Activated CD4-positive, alpha-beta T cell treated with anti-CD3 and anti-CD28 coated beads, Interleukin-10, Interleukin-2, amounts not matched to agents 100 ng/mL and 50 ng/mL, durations not matched to agents 16 hours and 8 hours (primary cell): ENCODE measurements at regions not wholly inside any gene's neighbourhood (a gene's known extent, or its start where the extent isn't known, plus 50 kb on each side); places are given as distances from the start of the nearest gene placed in this dataset.
"Not testable (repeated sequence)": the region's sequence is repeated elsewhere in the genome, so short reads cannot be mapped to it uniquely, and the experiment has no call there.

Experiments
- DNase-seq: peaks from one replicate; pipeline ENCODE4 v3.0.0-alpha.2; 2020

DNA sequence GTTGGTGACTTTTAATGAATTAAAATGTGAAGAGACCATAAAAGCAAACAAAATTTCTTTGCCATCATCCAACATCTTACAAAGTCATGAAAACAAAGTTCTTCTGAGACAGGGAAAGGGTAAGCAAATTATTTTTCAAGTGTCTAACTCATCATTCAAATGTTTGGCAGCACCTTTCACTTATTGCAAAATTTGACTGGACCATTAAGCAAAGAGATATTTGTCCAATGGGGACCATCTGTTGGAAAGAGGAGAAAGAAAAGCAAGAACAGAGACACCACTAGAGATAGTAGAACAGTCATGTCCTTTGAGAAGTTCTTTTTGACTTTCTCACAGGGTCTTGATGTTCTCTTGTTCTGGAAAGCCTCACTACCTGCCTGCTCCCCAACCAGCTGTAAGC lies 330.1 kb downstream of the PAPSS1 start:
- no peak for DNase-seq

DNA sequence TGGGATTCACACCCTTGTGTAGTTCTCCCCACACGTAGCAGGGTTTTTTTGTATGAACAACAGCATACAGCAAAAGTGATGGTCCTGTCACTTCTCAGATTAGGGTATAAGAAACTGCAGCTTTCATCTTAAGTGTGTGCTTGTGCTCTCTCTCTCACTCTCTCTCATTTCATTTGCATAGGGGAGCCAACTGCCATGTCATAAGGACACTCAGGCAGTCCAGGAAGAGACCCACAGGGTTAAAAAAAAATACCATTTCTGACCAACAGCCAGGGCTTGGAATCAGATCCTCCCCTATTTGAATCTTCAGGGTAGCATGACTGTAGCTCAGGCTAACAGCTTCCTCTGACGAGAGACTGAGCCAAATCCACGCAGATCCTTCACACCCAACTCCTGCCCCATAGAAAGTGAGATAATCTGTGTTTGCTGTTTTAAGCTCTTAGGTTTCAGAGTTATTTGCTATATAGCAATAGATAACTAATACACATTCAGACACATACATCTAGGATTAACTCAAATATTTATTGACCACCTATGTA lies 331.2 kb downstream of the PAPSS1 start:
- DNase-seq, result no peak

DNA sequence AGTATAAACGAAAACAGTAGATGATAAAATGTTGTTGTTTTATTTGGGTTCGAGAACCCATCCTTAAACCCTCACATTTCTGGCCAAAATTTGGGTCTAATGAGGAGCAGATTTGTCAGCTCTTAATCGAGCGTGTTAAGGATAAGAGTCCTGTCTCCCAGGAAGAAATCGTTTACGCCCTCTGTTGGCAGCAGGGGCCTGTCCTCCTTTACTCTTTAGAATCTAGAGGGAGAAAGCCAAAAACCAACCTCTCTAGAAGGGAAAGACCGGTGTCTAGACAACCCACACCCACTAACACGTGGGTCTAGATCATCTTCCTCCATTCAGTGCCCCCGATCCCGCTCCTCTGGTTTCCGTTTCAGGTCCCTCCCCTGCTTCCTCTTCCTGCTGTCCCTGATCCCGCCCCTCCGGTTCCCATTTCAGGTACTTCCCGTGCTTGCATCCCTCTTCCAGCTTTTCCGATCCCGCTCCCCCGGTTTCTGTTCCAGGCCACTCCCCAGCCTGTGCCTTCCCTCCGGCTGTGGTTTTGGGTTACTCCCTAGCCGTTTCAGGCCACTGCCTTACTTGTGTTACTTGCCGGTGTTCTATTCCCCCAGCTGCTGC lies 339.1 kb downstream of the PAPSS1 start:
- no peak for DNase-seq

- no peak for DNase-seq
These were observed 339.8 kb downstream of the PAPSS1 start for GRCh38 chr4:107380190-107380589.

- DNase-seq, result no peak
These were observed 340.8 kb downstream of the PAPSS1 start for GRCh38 chr4:107379054-107379869.

DNA sequence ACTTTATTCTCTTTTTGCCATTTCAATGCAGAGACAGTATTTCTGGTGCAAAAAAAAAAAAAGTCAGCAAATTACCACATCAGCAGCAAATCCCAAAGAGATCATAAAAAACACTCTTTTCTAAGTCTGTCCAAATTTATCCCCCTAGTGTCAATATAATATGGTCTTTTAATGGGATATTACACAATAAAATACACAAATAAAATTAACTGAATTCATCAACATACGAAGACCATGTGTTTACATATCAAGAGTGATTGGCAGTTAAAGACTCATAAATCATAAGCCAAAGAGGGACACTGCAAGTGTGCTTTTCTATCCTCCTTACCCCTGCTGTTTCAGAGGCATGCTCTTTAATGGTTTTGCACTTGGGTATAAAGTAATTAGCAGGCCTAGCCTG lies 340.2 kb upstream of the DKK2 start:
- DNase-seq, result no peak

GRCh38 chr4:107366900-107367299 lies 330.8 kb upstream of the DKK2 start:
- no peak for DNase-seq

- DNase-seq, result no peak
These were observed 330.1 kb upstream of the DKK2 start for GRCh38 chr4:107366016-107366735.

DNA sequence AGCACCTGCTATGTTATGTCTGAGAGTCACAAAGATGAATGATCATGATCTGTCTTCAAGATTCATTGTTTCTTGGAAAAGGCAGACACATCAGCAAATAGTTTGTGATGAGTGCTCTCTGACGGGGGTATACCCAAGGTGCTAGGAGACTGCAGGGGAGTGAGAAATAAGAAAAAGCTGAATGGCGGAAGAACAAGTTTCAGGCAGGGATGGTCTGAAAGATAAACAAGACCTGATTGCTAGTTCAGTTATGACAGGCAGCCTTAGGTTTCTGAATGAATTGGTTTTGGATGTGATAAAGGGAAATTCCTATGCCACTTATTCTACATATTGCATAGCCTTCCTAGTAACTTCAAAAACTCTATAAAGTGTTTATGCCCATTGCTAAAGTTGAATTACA lies 327.0 kb upstream of the DKK2 start:
- peak; percentile 19 for DNase-seq

DNA sequence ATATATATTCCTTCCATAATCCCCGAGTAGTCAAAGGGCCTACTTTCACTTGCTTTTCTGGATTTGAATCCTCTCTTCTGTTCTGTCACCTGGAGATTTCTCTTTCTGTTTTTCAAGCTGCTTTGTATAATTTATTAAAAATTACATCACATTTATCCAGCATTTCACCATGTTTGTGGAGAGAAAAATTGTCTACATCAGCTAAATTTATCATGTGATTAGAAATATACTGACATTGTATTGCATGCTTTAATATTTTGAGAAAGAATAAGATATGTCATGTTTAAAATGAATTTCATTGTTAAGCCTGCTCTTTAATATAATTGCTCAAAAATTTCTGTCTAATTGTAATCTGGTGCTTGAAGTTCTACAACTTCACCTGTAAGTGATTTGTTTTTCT lies 323.1 kb upstream of the DKK2 start:
- no peak for DNase-seq

DNA sequence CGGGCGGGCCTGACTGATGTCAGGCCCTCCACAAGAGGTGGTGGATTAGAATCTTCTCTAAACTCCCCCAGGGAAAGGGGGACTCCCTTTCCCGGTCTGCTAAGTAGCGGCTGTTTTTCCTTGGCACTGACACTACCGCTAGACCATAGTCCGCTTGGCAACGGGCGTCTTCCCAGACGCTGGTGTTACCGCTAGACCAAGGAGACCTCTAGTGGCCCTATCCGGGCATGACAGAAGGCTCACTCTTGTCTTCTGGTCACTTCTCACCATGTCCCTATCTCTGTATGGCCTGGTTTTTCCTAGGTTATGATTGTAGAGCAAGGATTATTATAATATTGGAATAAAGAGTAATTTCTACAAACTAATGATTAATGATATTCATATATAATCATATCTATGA lies 318.2 kb upstream of the DKK2 start:
- peak; percentile 11 for DNase-seq

DNA sequence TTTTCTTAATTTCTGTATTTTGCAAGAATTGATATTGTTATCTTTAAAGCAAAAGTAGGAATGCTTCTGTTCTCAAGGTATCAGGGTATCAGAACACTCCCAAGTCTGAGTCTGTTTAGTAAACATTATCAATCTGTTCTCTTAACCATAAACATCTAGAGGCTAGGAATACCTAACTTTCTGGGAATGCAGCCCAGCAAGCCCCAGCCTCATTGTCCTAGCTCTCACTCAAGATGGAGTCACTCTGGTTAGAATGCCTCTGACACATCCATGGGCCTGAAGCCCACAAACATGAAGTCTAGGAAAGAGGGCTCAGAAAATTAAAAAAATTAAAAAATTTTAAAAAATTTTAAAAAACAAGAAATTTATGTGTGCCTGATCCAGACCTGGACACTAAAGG lies 315.1 kb upstream of the DKK2 start:
- no peak for DNase-seq

DNA sequence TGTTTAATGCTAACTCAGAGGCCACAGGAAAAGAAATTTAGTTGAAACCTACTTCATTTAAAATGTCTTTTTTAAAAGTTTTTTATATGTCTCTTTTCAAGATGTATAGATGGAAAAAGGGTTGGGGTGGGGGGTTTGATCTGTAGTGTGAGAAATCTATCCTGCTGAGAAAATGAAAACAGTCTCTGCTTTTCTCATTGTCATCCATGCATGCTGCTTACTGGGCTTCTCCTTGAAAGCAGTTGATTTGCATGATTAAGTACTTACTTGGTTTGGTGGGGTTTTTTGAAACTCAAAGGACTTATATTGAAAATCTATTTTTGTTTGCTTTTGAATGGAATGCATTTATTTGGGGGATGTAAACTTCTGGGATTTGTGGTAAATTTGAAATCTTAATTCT lies 313.6 kb upstream of the DKK2 start:
- no peak for DNase-seq

- DNase-seq, result no peak
These were observed 313.2 kb upstream of the DKK2 start for GRCh38 chr4:107349266-107349665.

DNA sequence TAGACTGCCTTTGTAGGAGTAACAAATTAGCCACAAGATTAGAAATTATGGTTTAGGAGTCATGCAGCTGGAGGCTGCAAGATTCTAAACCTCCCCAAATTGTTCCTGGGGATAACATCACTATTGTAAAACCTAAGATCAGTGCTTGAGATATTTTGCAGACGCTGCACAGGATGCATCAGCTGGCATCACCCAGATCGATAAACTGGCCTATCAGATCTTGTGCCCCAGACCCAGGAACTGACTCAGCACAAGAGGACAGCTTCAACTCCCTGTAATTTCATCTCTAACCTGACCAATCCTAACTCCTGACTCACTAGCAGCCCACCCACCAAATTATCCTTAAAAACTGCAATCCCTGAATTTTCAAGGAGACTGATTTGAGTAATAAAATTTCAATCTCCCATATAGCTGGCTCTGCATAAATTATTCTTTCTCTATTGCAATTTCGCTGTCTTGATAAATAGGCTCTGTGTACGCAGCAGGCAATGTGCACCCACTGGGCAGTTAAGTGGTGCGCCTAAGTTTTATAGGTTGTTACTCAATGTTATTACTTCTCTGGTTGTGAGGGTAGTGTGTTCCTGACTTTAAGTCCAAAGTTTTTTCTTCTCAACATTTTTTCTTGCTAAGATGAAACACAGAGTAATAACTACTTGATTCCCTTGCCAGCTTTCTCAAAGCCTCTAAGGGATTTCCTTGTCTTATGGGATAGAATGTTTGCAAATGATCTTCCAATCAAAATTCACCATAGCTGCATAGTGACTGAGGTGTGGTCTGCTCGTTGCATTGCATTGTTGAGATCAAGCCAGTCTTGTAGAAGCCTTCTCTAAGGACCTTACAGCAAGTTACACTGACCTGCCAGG lies 312.3 kb upstream of the DKK2 start:
- no peak for DNase-seq

DNA sequence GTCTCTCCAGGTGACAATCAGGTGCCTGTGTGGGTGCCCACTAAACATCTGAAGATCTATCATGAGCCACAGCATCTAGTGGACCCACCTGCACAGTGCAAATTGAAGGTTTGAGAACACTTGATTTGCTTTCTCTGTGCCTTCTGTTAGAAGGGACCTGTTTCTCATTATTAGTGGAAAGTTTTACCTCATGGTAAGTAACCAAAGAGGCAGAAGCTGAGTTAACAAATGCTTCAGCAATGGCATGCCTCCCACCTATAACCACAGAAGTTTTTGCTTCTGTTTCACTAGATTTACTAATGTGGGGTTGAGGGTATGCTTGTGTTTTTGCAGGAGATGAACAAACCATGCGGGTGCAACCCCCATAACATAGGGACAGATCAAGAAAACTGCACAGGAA lies 297.4 kb upstream of the DKK2 start:
- DNase-seq, result no peak

- not testable (repeated sequence) for DNase-seq
These were observed 296.5 kb upstream of the DKK2 start for GRCh38 chr4:107332656-107333055.

DNA sequence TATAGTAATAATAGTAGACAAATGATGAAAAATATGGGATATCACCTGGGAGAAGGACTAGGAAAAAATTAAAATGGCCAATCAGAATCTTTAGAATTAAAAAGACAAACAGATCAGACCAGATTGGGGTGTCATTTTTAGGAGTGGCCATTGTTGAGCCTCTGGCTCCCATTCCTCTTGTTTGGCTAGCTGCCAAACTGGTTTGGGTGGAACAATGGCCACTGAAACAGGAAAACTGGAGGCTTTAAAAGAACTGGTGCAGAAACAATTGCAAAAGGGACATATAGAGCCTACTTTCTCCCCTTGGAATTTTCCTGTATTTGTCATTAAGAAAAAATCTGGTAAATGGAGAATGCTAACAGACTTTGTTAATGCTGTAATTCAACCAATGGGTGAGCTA lies 294.8 kb upstream of the DKK2 start:
- no peak for DNase-seq

GRCh38 chr4:107319386-107319785 lies 283.3 kb upstream of the DKK2 start:
- no peak for DNase-seq

GRCh38 chr4:107318078-107318477 lies 282.0 kb upstream of the DKK2 start:
- no peak for DNase-seq

DNA sequence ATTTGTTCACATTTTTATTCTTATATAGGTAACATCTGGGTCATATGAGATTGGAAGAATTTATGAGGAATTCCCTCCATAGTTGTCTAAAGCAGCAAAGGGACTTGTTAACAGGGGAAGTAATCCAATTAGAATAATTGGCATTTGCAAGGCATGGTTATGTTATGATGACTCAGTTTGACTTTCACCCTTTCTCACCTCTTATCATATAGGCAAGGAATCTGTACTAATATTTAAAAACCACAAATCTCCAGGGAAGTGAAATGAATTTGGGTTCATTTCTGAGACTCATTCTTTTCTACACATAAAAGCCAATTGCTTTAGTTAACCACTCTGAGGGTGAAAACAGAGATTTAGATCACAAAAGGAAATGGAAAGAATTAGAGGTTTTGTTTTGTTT lies 281.5 kb upstream of the DKK2 start:
- no peak for DNase-seq

DNA sequence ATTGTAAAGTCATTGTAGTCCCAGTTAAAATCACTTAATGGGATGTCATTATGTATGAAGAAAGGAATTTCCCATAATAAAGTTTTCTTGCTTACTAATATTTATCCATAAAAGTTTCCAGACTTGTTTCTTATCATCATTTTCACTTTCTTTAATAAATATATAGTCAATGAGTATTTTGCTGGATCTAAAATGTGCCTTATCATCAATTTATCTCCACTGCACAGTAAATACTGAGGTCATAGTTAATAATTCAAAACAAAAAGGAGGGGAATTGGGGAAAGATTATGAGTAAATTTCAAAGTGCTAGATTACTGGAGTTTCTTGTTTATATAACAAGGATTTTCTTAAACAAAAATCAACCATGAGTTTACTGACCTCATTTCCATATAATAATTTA lies 279.5 kb upstream of the DKK2 start:
- no peak for DNase-seq

DNA sequence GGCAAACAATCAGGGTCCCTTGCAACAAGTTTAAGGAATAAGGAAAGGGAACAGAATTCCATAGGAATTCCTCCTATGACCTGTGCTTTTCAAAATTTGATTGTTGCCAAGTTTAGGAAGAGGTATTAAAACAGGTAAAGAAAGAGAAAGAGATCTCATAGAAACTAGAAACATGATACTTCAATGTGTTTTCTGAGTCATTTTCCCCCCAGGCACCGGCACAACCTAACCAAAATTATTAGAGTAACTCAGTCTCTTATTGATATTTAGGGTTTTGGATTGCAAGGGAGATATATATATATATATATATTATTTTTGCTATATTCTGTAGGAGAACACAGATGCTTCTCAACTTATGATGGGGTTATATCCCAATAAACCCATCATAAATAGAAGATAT lies 278.0 kb upstream of the DKK2 start:
- no peak for DNase-seq
